ENCODE measurements at regions not wholly inside any gene's neighbourhood (a gene's known extent, or its start where the extent isn't known, plus 50 kb on each side); places are given as distances from the start of the nearest gene placed in this dataset.
"Not testable (repeated sequence)": the region's sequence is repeated elsewhere in the genome, so short reads cannot be mapped to it uniquely, and the experiment has no call there.

- no peak for DNase-seq
Measured at GRCh38 chr7:17095931-17096330, 202.5 kb upstream of the AHR start.

DNA sequence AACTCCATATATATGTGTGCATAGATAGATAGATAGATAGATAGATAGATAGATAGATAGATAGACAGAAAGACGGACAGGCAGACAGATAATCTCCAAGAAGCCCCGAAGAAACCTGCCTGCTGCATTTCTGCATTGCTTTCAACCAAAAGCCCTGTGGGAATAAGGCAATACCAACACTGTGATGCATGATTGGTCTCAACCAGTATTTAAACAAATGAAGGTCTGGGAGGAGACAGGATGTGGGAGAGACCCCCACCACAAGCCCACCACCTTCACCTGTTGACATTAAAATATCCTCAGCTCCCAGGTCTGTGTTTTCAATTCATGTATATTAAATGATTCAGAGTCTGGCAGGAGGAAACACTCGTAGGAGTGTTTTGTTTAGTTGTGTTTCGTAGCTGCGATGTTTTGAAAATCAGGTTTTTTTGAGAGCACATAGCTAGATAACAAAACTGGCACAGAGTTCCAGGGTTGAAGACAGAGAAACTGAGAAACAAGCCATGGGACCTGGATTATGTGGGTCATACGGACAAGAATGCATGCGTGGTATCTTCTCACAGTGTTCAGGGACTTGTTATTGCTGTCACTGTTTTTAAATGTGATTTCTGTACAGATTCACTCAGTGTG lies 200.7 kb upstream of the AHR start:
- DNase-seq = no peak

DNA sequence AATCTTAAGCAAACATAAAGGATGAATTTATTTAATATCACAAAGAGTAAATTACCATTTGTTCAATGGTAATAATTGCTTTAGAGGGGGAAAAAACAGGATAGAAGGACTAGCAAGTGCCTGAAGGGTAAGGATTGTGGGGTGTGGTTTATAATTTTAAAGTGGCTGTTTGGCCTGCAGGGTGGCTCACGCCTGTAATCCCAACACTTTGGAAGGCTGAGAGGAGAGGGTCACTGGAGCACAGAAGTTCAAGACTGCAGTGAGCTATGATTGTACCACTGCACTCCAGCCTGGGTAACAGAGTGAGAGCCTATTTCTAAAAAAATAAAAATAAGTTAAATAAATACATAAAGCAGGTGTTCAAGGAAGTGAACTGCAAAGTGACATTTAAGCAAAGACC lies 199.9 kb upstream of the AHR start:
- no peak for DNase-seq

GRCh38 chr7:17099083-17099973 lies 199.1 kb upstream of the AHR start:
- DNase-seq = no peak

GRCh38 chr7:17099974-17100509 lies 198.4 kb upstream of the AHR start:
- not testable (repeated sequence) for DNase-seq

DNA sequence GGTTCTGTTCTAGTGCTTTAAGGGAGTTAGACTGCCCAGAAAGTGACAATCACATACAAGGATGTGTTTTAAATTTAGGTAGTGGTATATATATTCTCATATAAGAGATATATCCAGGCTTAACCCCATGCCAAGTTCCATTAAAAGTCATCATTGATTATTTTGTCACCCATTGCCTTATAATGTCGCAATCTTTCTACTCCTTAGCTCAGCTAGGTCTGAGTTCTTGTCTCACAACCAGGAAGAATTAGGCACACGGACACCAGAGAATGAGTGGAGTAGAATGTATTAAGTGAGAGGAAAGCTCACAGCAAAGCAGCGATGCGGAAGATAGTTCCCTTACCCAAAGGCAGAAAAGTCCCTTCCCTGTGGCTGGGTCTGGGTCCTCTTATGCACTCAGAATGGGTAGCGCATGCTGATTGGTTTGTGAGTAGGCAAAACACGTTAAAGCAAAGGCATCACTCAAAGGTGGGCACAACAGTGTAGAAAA lies 197.2 kb upstream of the AHR start:
- no peak for DNase-seq

DNA sequence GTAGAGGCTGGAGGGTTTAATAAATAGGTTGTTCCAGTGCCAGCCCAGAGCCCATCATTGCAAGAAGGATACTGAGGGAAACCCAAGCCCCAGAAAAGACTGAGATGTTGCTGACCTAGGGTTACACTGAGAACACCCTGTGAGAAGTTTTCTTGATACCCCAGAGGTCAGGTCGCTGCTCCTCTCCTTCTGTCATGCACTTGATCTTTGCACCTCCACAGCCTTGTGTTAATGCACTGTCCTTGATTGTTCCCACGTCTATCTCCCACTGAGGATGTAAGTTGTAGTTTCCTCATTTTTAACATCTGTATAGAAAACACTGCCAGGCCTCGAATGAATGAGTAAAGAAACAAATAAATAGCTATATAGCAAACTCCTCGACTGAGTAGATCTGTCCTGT lies 195.3 kb upstream of the AHR start:
- no peak for DNase-seq

- DNase-seq = no peak
Measured at GRCh38 chr7:17103984-17104383, 194.5 kb upstream of the AHR start.

DNA sequence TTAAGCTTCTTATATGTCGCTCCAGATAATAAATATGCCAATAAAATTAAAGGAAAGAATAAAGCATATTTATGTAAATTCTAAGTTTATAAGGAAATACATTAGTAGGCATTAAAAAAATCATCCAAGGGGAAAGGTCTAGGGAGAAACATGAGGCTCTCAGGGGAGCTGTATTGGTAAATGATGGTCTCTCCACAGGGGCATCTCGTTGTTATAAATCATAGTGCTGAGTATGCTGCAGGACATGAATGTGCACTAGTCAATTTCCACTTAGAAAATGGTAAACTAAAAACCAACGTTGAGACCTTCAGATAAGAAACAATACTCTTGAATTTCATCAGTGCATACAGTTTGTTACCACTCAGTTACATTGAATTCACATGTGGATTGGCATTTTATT lies 194.0 kb upstream of the AHR start:
- DNase-seq = no peak

DNA sequence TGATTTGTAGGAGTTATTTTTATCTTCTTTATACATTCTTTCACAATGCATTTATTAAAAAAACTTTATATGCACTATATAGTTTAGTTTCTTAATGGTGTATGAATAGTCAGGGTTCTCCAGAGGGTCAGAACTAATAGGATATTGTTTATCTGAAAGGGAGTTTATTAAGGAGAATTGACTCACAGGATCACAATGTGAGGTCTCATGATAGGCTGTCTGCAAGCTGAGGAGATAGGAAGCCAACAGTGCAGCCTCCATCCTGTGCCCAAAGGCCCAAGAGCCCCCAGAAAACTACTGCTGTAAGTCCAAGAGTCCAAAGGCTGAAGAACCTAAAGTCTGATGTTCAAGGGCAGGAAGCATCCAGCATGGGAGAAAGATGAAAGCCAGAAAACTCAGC lies 192.8 kb upstream of the AHR start:
- no peak for DNase-seq

DNA sequence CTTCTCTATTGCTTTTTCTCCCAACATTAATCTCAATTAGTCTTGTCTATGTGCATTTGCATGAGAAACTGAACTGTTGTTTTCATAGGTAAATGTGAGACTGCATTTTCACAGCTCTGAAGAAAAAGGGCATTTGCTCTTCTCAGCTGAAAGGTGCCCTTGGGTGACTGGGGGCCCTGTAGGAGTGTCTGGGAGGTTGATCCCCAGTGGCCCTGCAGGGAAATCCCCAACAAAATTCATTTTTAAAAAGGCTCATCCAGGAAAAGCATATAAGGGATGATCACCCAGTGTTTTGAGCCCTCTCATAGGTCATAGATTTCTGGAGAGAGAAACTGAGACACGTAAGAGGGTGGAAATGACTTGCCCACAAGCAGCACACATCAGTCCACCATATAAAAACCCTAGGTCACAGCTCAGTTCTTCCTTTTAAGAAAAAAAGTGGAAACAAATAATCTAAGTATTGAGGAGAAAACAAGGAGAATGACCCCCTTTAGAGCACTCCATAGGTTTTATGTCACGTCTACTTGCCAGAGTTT lies 190.3 kb upstream of the AHR start:
- no peak for DNase-seq

- no peak for DNase-seq
Measured at GRCh38 chr7:17109020-17109419, 189.4 kb upstream of the AHR start.

DNA sequence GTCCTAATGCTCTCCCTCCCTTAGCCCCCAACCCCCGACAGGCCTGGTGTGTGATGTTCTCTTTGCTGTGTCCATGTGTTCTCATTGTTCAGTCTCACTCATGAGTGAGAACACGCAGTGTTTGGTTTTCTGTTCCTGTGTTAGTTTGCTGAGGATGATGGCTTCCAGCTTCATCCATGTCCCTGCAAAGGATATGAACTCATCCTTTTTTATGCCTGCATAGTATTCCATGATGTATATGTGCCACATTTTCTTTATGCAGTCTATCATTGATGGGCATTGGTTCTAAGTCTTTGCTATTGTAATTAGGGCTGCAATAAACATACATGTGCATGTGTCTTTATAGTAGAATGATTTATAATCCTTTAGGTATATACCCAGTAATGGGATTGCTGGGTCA lies 184.7 kb upstream of the AHR start:
- DNase-seq = not testable (repeated sequence)

DNA sequence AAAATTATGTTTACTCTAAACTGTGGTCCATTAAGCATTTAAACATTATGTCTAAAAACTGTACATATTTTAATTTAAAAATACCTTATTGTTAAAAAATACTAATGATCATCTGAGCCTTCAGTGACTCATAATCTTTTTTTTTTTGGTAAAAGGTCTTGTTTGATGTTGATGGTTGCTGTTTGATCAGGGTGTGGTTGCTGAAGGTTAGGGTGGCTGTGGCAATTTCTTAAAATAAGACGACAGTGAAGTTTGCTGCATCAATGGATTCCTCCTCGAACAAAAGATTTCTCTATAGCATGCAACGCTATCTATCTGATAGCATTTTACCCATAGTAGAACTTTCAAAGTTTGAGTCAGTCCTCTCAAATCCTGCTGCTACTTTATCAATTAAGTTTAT lies 180.0 kb upstream of the AHR start:
- no peak for DNase-seq

DNA sequence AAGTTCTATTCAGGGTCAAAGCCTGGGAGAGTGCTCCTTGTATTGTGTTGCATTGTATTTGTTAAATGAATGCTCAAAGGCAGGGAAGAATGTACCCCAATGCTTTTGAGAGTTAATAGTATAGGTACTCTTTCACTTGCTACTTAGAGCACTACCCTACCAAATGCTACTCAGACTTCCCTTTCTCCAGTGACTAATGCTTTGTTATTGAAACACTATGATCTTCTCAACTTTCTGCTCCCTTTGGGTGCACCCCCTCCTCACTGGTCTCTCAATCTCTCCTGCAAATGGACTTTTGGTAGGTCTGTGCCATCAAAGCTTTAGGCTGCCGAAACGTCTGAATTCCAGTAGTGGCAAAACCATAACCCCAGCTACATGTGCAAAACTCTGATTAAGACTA lies 177.7 kb upstream of the AHR start:
- DNase-seq = no peak

DNA sequence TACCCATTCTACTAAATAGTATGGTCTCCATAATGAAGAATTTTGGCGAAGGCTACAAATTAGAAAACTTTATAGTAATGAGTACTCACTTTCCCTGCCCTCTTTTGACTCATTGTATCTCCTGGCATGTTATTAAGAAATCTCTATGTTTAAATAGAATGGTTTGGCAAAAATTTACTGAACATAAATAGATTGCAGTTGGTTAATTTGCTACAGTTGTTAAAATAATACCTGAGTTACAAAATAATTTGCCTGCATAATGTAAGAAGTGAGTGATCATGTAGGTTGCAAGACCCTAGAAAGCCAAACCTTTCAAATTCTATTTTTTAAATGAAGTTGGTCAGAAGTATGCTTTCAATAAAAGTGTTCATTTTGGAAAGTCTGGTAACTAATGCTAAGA lies 176.8 kb upstream of the AHR start:
- DNase-seq = no peak

GRCh38 chr7:17123020-17123419 lies 175.4 kb upstream of the AHR start:
- DNase-seq = no peak

DNA sequence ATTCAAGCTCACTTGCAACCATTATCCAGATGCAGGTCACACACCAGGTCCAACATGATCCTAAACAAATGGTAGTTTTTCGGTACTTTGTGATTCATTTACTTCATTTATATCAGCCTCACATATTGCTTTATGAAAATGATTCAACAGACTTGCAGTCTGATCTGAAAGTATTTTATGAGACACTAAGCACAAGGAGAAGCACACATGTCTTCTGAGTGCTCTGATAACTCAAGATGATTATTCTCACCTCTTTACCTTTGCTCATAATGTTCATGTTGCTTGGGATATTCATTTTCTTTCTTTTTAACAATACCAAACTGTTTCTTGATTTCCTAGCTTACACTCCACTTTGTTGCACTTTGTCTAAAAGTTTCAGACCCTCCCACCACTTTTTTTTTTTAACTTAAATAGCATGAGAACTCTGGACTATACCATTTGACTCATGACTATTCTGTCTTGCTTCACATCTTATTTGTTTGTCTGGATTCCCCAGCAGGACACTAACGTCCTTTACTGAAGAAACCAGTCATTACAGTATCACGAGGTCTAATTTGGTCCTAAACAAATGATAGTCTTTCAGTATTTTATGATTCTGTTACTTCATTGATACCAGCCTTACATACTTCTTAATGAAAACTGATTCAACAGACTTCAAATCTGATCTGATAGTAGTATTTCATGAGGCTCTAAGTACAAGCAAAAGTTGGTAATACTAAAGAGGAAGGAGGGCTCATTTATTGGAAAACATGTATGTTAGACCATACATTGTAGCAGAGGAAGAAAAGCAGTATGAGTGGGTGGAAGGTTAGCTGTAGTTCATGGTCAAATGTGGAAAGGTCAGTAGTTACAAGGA lies 171.8 kb upstream of the AHR start:
- no peak for DNase-seq

DNA sequence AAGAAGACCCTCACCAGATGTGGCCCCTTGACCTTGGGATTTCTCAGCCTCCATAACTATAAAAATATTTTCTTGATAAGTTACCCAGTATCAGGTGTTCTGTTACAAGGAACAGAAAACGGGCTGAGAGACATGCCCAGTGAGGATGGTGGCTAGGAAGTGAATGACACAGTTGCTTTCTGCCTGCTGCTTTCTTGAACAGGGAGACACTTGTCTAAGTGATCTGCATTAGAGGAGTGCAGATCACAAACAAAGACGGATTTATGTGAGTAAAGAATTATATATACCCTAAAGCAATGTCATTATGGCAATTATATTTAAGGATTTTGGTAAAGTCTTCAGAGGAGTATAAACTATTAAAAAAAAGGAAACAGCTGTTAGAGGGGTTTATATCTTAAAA lies 169.2 kb upstream of the AHR start:
- DNase-seq = no peak

DNA sequence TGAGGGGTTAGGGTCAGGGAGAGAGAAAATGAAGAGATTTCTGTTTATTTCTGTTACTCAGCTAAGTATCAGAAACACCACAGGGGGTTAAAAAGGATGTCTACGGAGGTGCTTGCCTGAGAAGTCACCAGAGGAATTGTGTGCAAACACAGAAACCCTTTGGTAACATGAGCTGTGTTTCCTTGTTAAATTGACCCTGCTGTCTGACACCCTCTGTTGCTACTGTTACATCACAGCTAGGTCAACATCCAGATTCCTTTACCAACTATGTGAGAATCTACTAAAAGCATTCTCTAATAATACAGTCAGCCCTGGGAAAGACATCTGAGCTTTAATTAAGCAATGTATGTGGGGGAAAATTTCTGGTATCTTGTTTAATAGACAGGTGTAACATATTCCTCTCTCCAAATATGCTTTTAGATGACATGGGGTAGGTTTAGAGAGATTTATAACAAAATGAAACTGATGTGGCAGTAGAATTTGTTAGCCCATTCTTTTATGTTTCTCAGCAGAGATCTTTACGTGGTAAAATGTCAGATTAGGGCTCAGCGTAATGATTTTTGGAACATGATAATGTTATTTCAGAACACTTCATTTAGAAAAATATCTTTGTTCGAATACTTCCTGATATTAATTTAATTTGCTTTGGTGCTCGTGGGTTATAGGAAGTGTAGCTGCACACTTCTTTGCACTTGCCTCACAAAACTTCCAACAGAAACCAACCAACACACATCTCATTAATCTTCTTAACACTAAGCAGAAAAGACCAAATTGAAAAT lies 168.0 kb upstream of the AHR start:
- no peak for DNase-seq

DNA sequence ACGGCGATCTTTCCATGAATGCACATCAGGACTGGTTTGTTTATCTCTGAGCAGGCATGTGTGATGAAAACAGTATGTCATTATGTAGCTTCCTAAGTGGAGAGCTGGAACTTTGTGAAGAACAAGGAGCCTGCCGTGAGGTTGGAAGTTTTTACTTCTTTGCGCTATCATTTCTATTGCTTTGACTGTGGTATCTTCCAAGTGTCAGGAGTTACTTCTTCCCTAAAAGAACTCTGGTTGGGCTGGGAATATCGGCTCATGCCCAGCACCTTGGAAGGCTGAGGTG lies 167.4 kb upstream of the AHR start:
- DNase-seq = no peak

- no peak for DNase-seq
Measured at GRCh38 chr7:17131983-17132655, 166.3 kb upstream of the AHR start.
